ENCODE measurements at regions not wholly inside any gene's neighbourhood (a gene's known extent, or its start where the extent isn't known, plus 50 kb on each side); places are given as distances from the start of the nearest gene placed in this dataset.

DNA sequence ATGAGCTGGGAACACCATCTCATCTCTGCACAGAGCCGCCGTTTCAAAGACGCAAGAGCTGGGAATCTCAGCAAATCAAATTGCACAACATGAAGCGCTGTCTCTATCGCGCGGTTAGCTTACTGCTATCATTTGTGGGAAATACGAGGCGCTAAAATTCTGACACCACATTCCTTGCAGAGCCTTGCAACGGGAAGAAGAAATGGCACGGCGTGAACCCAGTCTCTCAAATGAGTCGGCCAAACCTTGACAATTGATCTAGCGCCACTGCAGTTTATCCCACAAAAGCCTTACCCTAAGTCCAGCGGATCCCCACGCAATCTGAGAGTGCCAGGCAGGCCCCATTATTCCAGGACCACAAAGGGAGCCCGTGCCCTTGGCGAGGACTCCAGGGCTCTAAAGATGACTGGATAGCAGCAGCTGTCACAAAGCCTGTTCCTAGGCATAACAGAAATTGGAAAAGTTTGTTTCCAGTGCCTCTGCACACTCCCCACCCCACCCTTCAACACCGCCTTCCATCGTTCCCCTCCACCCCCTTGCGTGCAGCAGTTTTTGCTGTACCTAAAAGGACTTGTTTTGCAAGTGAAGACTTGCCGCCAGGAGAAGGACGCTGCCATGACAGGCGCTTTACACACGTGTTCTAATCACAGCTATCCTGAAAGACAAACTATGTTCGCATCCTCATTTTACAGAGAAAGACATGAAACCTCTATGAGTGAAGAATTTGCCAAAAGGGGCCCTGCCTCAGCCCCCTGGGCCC, 252.4 kb downstream of the EIPR1 start:
- Mint-ChIP-seq H3K27me3 (peaks cover 1% of the 10 kb centered on the region), H3K27ac (no peak overlapping the region), H3K4me3 (no peak overlapping the region), H3K9me3 (no peaks in the 10 kb centered on the region), H3K4me1 (peaks cover 6% of the 10 kb centered on the region), H3K36me3 (ENCODE audit: low read depth) (no peaks in the 10 kb centered on the region)
- DNase-seq (no peak), ATAC-seq (ENCODE audit: low read depth) (no peak)
- intact Hi-C loops (cut with micrococcal nuclease): no loop called here
- TF ChIP-seq, protein P1, sequence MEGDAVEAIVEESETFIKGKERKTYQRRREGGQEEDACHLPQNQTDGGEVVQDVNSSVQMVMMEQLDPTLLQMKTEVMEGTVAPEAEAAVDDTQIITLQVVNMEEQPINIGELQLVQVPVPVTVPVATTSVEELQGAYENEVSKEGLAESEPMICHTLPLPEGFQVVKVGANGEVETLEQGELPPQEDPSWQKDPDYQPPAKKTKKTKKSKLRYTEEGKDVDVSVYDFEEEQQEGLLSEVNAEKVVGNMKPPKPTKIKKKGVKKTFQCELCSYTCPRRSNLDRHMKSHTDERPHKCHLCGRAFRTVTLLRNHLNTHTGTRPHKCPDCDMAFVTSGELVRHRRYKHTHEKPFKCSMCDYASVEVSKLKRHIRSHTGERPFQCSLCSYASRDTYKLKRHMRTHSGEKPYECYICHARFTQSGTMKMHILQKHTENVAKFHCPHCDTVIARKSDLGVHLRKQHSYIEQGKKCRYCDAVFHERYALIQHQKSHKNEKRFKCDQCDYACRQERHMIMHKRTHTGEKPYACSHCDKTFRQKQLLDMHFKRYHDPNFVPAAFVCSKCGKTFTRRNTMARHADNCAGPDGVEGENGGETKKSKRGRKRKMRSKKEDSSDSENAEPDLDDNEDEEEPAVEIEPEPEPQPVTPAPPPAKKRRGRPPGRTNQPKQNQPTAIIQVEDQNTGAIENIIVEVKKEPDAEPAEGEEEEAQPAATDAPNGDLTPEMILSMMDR (IDR thresholded peaks at IDR 0.05): no peak
- ChIA-PET POLR2A (no interaction called here), CTCF (no interaction called here)

DNA sequence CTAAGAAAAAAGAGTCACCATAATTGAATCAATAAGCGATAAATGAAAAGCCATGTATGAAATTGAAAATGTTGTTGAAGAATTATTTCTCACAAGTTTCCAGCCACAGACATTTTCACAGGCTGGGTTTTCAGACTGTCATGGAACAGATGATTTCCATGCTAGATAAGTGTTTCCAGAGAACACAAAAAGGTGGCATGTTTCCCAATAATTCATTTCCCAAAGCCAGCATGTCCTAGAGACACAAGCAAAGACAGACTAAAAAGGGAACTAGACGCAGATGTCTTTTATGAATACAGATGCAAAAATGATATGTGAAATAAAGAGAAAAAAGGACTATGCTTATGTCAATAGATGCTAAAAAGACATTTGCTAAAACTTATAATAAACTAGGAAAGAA, 255.1 kb downstream of the EIPR1 start:
- Mint-ChIP-seq H3K36me3 (ENCODE audit: low read depth) (no peaks in the 10 kb centered on the region), H3K9me3 (no peaks in the 10 kb centered on the region), H3K4me3 (no peak overlapping the region), H3K27ac (no peak overlapping the region), H3K27me3 (no peaks in the 10 kb centered on the region), H3K4me1 (peaks cover 6% of the 10 kb centered on the region)
- intact Hi-C loops (cut with micrococcal nuclease): no loop called here
- no peak for ATAC-seq (ENCODE audit: low read depth)
- TF ChIP-seq, protein P1 (IDR thresholded peaks at IDR 0.05): no peak
- CTCF ChIA-PET: no interaction called here
- no peak for DNase-seq
- POLR2A ChIA-PET: no interaction called here

DNA sequence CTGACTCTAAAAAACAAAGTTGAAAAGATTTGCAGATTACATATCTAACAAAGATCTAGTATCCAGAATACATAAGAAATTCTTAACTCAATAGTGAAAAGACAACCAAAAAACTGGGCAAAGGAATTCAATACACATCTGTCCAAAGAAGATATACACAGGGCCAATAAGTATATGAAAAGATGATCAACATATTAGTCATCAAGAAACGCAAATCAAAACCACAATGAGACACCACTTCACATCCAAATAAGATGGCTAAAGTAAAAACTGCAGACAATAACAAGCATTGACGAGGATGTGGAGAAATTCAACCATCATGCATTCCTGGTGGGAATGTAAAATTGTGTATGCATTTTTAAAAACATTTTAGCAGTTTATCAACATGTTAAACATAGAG, 256.0 kb downstream of the EIPR1 start:
- no peaks in the 10 kb centered on the region for H3K36me3 Mint-ChIP-seq (ENCODE audit: low read depth)
- no peak for DNase-seq
- intact Hi-C loops (cut with micrococcal nuclease): no loop called here
- H3K9me3 Mint-ChIP-seq: no peaks in the 10 kb centered on the region
- TF ChIP-seq, protein P1 (IDR thresholded peaks at IDR 0.05): no peak
- no peak overlapping the region for H3K4me3 Mint-ChIP-seq
- ChIA-PET CTCF (no interaction called here), POLR2A (no interaction called here)
- H3K27ac Mint-ChIP-seq: no peak overlapping the region
- no peak for ATAC-seq (ENCODE audit: low read depth)
- H3K4me1 Mint-ChIP-seq: no peaks in the 10 kb centered on the region
- no peaks in the 10 kb centered on the region for H3K27me3 Mint-ChIP-seq

DNA sequence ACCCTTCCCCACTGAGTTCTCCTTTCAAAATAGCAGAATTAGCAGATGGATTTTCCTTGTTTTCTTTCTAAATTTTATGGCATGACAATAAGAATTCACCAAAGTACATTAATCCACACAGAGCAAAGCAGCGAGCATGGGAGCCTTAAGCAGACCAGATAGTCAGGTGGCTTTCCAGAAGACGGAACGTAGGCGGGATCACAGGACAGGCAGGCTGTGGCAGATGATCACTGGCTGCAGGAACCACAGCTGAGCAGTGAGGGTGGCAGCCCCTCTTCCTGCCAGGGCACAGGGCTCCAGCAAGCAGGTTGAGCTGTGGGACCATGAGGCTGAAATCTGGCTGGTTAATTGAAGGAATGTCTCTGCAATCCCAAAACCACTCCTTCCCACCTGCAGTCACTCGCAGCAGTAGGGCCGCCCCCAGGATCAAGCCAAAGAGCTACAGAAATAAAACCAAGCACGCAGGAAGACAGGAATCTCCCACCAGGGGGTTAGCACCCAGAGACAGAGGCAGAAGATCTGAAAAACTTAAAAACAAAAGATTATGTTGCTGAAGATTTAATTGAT, 259.9 kb downstream of the EIPR1 start:
- CTCF ChIA-PET: no interaction called here
- H3K9me3 Mint-ChIP-seq: no peaks in the 10 kb centered on the region
- H3K27ac Mint-ChIP-seq: no peak overlapping the region
- TF ChIP-seq, protein P1 (IDR thresholded peaks at IDR 0.05): no peak
- DNase-seq (no peak), ATAC-seq (ENCODE audit: low read depth) (no peak)
- no peak overlapping the region for H3K4me3 Mint-ChIP-seq
- POLR2A ChIA-PET: no interaction called here
- H3K27me3 Mint-ChIP-seq: no peaks in the 10 kb centered on the region
- intact Hi-C loops (cut with micrococcal nuclease): no loop called here
- no peaks in the 10 kb centered on the region for H3K4me1 Mint-ChIP-seq
- H3K36me3 Mint-ChIP-seq (ENCODE audit: low read depth): no peaks in the 10 kb centered on the region

DNA sequence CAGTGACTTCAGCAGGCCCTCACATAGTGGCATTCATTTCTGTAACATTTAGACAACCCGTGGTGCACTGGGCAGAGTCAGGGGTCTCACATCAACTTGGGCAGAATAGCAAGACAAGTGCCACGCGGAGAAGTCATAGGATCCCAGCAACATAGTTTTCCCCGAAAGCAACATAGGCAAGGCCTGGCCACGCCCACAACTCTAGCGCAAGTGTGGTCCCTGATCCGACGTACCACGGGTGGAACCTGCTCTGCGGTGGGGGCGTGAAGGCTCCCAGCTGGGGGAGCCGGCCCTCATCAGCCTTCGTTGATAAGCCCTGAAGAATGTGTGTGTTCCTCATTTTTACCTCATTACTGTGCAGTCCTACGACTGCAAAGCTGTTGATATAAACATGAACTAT, 261.2 kb downstream of the EIPR1 start:
- intact Hi-C loops (cut with micrococcal nuclease): no loop called here
- ChIA-PET POLR2A (no interaction called here), CTCF (no interaction called here)
- Mint-ChIP-seq H3K36me3 (ENCODE audit: low read depth) (no peaks in the 10 kb centered on the region), H3K4me1 (no peaks in the 10 kb centered on the region), H3K27ac (no peak overlapping the region), H3K9me3 (no peaks in the 10 kb centered on the region), H3K27me3 (no peaks in the 10 kb centered on the region), H3K4me3 (no peak overlapping the region)
- TF ChIP-seq, protein P1 (IDR thresholded peaks at IDR 0.05): no peak
- ATAC-seq (ENCODE audit: low read depth) (no peak), DNase-seq (no peak)
